ENCODE measurements at regions not wholly inside any gene's neighbourhood (a gene's known extent, or its start where the extent isn't known, plus 50 kb on each side); places are given as distances from the start of the nearest gene placed in this dataset.

DNA sequence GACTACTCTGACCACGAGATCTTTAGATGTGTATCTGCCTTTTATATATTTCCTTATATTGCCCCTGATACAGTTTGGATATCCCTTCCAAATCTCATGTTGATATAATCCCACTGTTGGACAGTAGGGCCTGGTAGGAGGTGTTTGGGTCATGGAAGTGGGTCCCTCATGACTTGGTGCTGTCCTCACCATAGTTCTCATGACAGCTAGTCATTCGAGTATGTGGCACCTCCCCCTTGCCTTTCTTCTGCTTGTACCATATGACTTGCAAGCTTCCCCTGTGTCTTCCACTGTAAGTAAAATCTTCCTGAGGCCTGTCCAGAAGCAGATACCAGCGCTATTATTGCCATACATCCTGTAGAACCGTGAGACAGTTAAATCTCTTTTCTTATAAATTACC, 145.3 kb downstream of the ZNF518B start:
- Histone ChIP-seq H3K27me3 (ENCODE audit: insufficient read depth, low read length) (no peaks in the 10 kb centered on the region), H3K23ac (ENCODE audit: insufficient read length, low read depth, low read length) (no peak overlapping the region), H2BK12ac (ENCODE audit: insufficient read length, low read depth, low read length) (no peak overlapping the region), H2BK5ac (ENCODE audit: insufficient read length, low read length) (no peak overlapping the region), H3K79me2 (ENCODE audit: insufficient read depth, low read length) (no peaks in the 10 kb centered on the region), H3K18ac (ENCODE audit: insufficient read length, low read depth, low read length) (no peak overlapping the region), H3K56ac (ENCODE audit: insufficient read length, low read depth, low read length) (no peak overlapping the region), H3K4me1 (ENCODE audit: insufficient read depth, low read length) (no peaks in the 10 kb centered on the region), H3K79me1 (ENCODE audit: insufficient read depth, low read depth, low read length, poor library complexity, severe bottlenecking) (no peaks in the 10 kb centered on the region), H3K9ac (ENCODE audit: extremely low read depth, insufficient read length, low read length) (no peak overlapping the region), H4K91ac (ENCODE audit: insufficient read length, low read depth, low read length) (no peak overlapping the region), H3K27ac (ENCODE audit: insufficient read length, low read depth, low read length) (no peak overlapping the region), H2BK20ac (ENCODE audit: low read depth, low read length, poor library complexity, severe bottlenecking) (no peak overlapping the region), H2BK120ac (ENCODE audit: low read depth, low read length, poor library complexity, severe bottlenecking) (no peak overlapping the region), H4K20me1 (ENCODE audit: control insufficient read depth, insufficient read depth, insufficient read length) (no peaks in the 10 kb centered on the region), H2BK15ac (ENCODE audit: low read depth, low read length) (no peak overlapping the region), H4K8ac (replicated peaks; ENCODE audit: insufficient read length, low read depth, low read length) (no peak overlapping the region), H2AFZ (ENCODE audit: low read length) (no peak overlapping the region), H3K9me3 (ENCODE audit: control insufficient read depth, low read depth, low read length) (no peaks in the 10 kb centered on the region), H3K4me2 (ENCODE audit: insufficient read depth, insufficient read length, low read length) (no peak overlapping the region), H3K23me2 (ENCODE audit: insufficient read length, low read depth, low read length, poor library complexity, severe bottlenecking) (no peaks in the 10 kb centered on the region), H3K14ac (ENCODE audit: insufficient read depth, low read length) (no peak overlapping the region), H3K4ac (ENCODE audit: low read depth, low read length) (no peak overlapping the region), H3T11ph (ENCODE audit: low read length) (no peak overlapping the region), H2AK5ac (ENCODE audit: insufficient read length, low read length) (no peak overlapping the region), H4K5ac (ENCODE audit: insufficient read length, low read depth, low read length) (no peak overlapping the region)
- no peaks in the 10 kb centered on the region for H3K9me3 Mint-ChIP-seq
- WGBS (ENCODE audit: extremely low coverage, insufficient read length, low lambda C conversion rate) = no CpG with 5 or more reads among the region's 4 CpGs
- no peaks in the 10 kb centered on the region for H3K4me1 Mint-ChIP-seq
- DNase-seq = no peak
- TF ChIP-seq, protein P1, sequence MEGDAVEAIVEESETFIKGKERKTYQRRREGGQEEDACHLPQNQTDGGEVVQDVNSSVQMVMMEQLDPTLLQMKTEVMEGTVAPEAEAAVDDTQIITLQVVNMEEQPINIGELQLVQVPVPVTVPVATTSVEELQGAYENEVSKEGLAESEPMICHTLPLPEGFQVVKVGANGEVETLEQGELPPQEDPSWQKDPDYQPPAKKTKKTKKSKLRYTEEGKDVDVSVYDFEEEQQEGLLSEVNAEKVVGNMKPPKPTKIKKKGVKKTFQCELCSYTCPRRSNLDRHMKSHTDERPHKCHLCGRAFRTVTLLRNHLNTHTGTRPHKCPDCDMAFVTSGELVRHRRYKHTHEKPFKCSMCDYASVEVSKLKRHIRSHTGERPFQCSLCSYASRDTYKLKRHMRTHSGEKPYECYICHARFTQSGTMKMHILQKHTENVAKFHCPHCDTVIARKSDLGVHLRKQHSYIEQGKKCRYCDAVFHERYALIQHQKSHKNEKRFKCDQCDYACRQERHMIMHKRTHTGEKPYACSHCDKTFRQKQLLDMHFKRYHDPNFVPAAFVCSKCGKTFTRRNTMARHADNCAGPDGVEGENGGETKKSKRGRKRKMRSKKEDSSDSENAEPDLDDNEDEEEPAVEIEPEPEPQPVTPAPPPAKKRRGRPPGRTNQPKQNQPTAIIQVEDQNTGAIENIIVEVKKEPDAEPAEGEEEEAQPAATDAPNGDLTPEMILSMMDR (conservative IDR thresholded peaks at IDR 0.05) = no peak
- no peaks in the 10 kb centered on the region; a peak in 1 of 7 replicates for H3K36me3 Mint-ChIP-seq (ENCODE audit: insufficient read depth in 1 of 3, low read depth in 3 of 3)
- H3K4me3 Mint-ChIP-seq = no peak overlapping the region
- peaks cover 4% of the 10 kb centered on the region for H3K27me3 Mint-ChIP-seq (ENCODE audit: low read depth)
- no peak overlapping the region for H3K27ac Mint-ChIP-seq
